Stomach (tissue), 8 donors: ENCODE measurements at regions not wholly inside any gene's neighbourhood (a gene's known extent, or its start where the extent isn't known, plus 50 kb on each side); places are given as distances from the start of the nearest gene placed in this dataset.

Experiments
- DNase-seq, 2 donors: peaks; one replicate each; pipeline versions ENCODE4 v3.0.0 to v3.0.0-alpha.2; 2013 to 2019
- H3K27ac ChIP-seq, 5 donors: fragments of 200-600 bp in 4 of 5; sonication (generic) in 4 of 5; one replicate each; pipeline ENCODE4 v1.5.1; 2013 to 2019; ENCODE audit warnings: mild to moderate bottlenecking in 1 of 5, moderate library complexity in 1 of 5
- H3K27me3 ChIP-seq, 3 donors: fragments of 200-600 bp; sonication (generic); one replicate each; pipeline ENCODE4 v1.5.1; 2017 to 2019; ENCODE audit warnings: mixed run types in 1 of 3
- H3K36me3 ChIP-seq, 4 donors: fragments of 200-600 bp; sonication (generic); 1 replicate in 3 of 4; 2 replicates in 1 of 4; pipeline ENCODE4 v1.5.1; 2016 to 2019
- H3K4me1 ChIP-seq, 4 donors: fragments of 200-600 bp; sonication (generic); one replicate each; pipeline ENCODE4 v1.5.1; 2016 to 2019
- H3K4me3 ChIP-seq, 4 donors: fragments of 200-600 bp; sonication (generic) in 3 of 4; one replicate each; pipeline ENCODE4 v1.5.1; 2016 to 2019; ENCODE audit warnings: mild to moderate bottlenecking in 1 of 4
- H3K9me3 ChIP-seq, 4 donors: fragments of 200-600 bp; sonication (generic); one replicate each; pipeline ENCODE4 v1.5.1; 2016 to 2019
- EP300 ChIP-seq: sonication (generic); formaldehyde crosslinking; IDR thresholded peaks from one replicate; pipeline ENCODE4 v1.6.1; 2017; ENCODE audit warnings: antibody characterized with exemption
- POLR2A ChIP-seq, 4 donors: fragments of 450-650 bp; IDR thresholded peaks; one replicate each; pipeline ENCODE4 v1.6.1; 2016; ENCODE audit warnings: antibody characterized with exemption in 4 of 4, control low read depth in 2 of 4, mild to moderate bottlenecking in 1 of 4, moderate library complexity in 1 of 4
- POLR2AphosphoS5 ChIP-seq, 3 donors: sonication (generic); formaldehyde crosslinking; IDR thresholded peaks; one replicate each; pipeline ENCODE4 v1.6.1; 2016; ENCODE audit warnings: antibody characterized with exemption in 3 of 3
- WGBS, 5 donors: extraction: QIAGEN DNeasy Blood & Tissue Kit in 3 of 5; methylation state at CpG; one replicate each; pipeline versions ENCODE4 v1.1.5 to v1.1.7; 2013 to 2018; 5-methylcytosine and 5-hydroxymethylcytosine counted together
- intact Hi-C: fragments of 100-400 bp; cut with DNase I; formaldehyde crosslinking; loops from one replicate; pipeline ENCODE4 v1.15.1; 2023; ENCODE audit warnings: low total_unique reads
- TF ChIP-seq, protein P1 (sequence below), 7 experiments: fragments of 450-650 bp in 4 of 7; fragments of 200-600 bp in 3 of 7; sonication (generic) in 3 of 7; IDR thresholded peaks; one replicate each; pipeline ENCODE4 v1.5.1; 2016 to 2019; ENCODE audit warnings: antibody characterized with exemption in 7 of 7, control low read depth in 2 of 7, mild to moderate bottlenecking in 1 of 7
- donor health status: healthy with polysubstance abuse.
- donor health status: Bipolar disorder and iron deficiency.
- donor health status: healthy.

DNA sequence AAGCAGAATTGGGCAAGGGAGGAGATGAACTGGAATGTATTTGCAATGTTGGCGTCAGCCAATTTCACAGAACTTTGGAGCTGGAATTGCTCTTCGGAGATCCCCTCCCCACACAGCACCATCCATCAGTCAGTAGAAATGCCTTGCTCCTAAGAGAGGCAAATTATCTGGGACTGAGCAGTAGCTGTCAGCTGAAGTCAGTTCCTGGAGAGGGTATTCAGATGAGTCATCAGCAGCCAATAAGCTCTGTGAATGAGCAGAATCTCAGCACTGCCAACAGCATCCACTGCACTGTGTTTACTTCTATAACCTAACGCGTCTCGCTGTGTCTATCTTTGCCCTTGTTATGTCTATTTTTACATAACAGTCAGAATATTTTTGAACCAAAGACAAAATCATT lies 213.7 kb downstream of the SLITRK5 start:
- TF ChIP-seq POLR2AphosphoS5 (IDR thresholded peaks at IDR 0.05) (no peak), POLR2A (IDR thresholded peaks at IDR 0.05) (no peak), EP300 (no peak)
- TF ChIP-seq, protein P1, sequence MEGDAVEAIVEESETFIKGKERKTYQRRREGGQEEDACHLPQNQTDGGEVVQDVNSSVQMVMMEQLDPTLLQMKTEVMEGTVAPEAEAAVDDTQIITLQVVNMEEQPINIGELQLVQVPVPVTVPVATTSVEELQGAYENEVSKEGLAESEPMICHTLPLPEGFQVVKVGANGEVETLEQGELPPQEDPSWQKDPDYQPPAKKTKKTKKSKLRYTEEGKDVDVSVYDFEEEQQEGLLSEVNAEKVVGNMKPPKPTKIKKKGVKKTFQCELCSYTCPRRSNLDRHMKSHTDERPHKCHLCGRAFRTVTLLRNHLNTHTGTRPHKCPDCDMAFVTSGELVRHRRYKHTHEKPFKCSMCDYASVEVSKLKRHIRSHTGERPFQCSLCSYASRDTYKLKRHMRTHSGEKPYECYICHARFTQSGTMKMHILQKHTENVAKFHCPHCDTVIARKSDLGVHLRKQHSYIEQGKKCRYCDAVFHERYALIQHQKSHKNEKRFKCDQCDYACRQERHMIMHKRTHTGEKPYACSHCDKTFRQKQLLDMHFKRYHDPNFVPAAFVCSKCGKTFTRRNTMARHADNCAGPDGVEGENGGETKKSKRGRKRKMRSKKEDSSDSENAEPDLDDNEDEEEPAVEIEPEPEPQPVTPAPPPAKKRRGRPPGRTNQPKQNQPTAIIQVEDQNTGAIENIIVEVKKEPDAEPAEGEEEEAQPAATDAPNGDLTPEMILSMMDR (IDR thresholded peaks at IDR 0.05): no peak
- Histone ChIP-seq H3K27me3 (no peaks in the 10 kb centered on the region), H3K36me3 (no peaks in the 10 kb centered on the region), H3K27ac (no peak overlapping the region), H3K4me1 (no peaks in the 10 kb centered on the region), H3K9me3 (no peaks in the 10 kb centered on the region), H3K4me3 (no peak overlapping the region)
- 60 to 78% (median 68%) methylated on average over 5 of the region's 5 CpGs for WGBS, 5 donors
- intact Hi-C loops: no loop called here
- DNase-seq: peak in 1 of 2 donors; percentile 46

DNA sequence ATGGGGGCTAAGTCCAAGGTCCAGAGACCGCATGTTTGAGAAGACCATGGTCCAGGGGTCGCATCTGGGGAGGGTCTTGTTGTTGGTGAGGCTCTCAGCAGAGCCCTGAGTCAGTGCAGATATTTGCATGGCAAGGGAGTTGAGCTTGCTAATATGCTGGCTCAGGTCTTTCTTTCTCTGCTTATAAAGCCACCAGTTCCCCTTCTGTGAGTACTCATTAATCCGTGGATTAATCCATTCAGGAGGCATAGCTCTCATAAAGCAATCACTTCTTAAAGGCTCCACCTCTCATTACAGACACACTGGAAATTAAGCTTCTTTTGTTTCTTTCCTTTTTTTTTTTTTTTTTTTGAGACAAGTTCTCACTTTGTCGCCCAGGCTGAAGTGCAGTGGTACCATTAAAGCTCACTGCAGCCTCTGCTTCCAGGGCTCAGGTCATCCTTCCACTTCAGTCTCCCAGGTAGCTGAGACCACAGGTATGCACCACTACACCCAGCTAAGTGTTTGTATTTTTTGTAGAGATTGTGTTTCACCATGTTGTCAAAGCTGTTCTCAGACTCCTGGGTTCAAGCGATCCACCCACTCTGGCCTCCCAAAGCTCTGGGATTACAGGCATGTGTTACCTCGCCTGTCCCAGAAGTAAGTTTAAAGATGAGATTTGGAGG lies 216.4 kb downstream of the SLITRK5 start:
- DNase-seq: no peak
- intact Hi-C loops: no loop called here
- H3K4me1 ChIP-seq: no peaks in the 10 kb centered on the region
- H3K4me3 ChIP-seq: no peak overlapping the region
- WGBS, 5 donors: 74 to 86% (median 77%) methylated on average over 6 of the region's 6 CpGs
- no peaks in the 10 kb centered on the region for H3K36me3 ChIP-seq
- H3K27me3 ChIP-seq: no peaks in the 10 kb centered on the region
- no peaks in the 10 kb centered on the region for H3K9me3 ChIP-seq
- no peak overlapping the region for H3K27ac ChIP-seq
- no peak for TF ChIP-seq POLR2AphosphoS5 (IDR thresholded peaks at IDR 0.05)
- TF ChIP-seq EP300: no peak
- no peak for TF ChIP-seq POLR2A (IDR thresholded peaks at IDR 0.05)
- TF ChIP-seq, protein P1 (IDR thresholded peaks at IDR 0.05): no peak

- Histone ChIP-seq H3K9me3 (no peaks in the 10 kb centered on the region), H3K4me3 (no peak overlapping the region), H3K27me3 (no peaks in the 10 kb centered on the region), H3K27ac (no peak overlapping the region), H3K36me3 (no peaks in the 10 kb centered on the region), H3K4me1 (no peaks in the 10 kb centered on the region)
- 6 to 27% (median 18%) methylated on average over 2 of the region's 2 CpGs for WGBS, 5 donors
- DNase-seq: no peak
- intact Hi-C loops: no loop called here
- TF ChIP-seq EP300 (no peak), POLR2A (IDR thresholded peaks at IDR 0.05) (no peak), POLR2AphosphoS5 (IDR thresholded peaks at IDR 0.05) (no peak)
- TF ChIP-seq, protein P1 (IDR thresholded peaks at IDR 0.05): no peak
These were observed 218.1 kb downstream of the SLITRK5 start for GRCh38 chr13:87889254-87889653.

DNA sequence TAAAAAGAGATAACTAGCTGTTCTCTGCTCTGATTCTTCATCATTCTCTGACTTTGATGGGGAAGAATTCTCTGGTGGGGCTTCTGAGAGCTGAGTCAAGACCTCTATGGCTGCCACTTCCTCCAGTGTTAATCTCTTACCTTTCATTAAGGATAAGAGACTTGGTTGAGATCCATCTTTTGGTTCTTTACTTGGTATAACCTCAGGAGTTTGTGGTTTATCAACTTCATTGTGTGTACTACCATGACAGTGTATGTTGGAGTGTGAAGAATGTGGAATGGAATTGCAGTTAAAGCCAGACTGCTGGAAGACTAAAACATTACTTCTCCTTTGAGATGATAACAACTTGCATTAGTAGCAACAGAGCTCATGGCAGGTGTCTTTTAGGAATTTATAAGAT lies 222.0 kb downstream of the SLITRK5 start:
- no peaks in the 10 kb centered on the region for H3K36me3 ChIP-seq
- intact Hi-C loops: no loop called here
- DNase-seq: no peak
- H3K27ac ChIP-seq: no peak overlapping the region
- no peak overlapping the region for H3K4me3 ChIP-seq
- H3K27me3 ChIP-seq: no peaks in the 10 kb centered on the region
- no peaks in the 10 kb centered on the region for H3K9me3 ChIP-seq
- TF ChIP-seq POLR2AphosphoS5 (IDR thresholded peaks at IDR 0.05) (no peak), EP300 (no peak), POLR2A (IDR thresholded peaks at IDR 0.05) (no peak)
- TF ChIP-seq, protein P1 (IDR thresholded peaks at IDR 0.05): no peak
- H3K4me1 ChIP-seq: no peaks in the 10 kb centered on the region
